Heart right ventricle (tissue), 16 donors: ENCODE measurements at regions not wholly inside any gene's neighbourhood (a gene's known extent, or its start where the extent isn't known, plus 50 kb on each side); places are given as distances from the start of the nearest gene placed in this dataset.

Experiments used
- ATAC-seq, 8 donors: fragments of 200-7000 bp; cut with Tn5 transposase; one replicate each; pipeline ENCODE4 v1.9.1; 2020; ENCODE audit warnings: mild to moderate bottlenecking in 8 of 8, moderate library complexity in 8 of 8, moderate number of reproducible peaks in 1 of 8
- DNase-seq, 2 donors: peaks; one replicate each; pipeline ENCODE4 v3.0.0-alpha.2; 2020
- H3K27ac ChIP-seq, 10 donors: fragments of 200-600 bp; sonication (generic) in 2 of 10; one replicate each; pipeline versions ENCODE4 v1.5.0 to v1.8.0; 2020 to 2022; ENCODE audit warnings: mild to moderate bottlenecking in 3 of 10
- H3K27me3 ChIP-seq, 7 donors: fragments of 200-600 bp; one replicate each; pipeline ENCODE4 v1.8.0; 2021 to 2022; ENCODE audit warnings: mild to moderate bottlenecking in 2 of 7
- H3K36me3 ChIP-seq, 9 donors: fragments of 200-600 bp; sonication (generic) in 1 of 9; one replicate each; pipeline versions ENCODE4 v1.5.0 to v1.8.0; 2020 to 2022; ENCODE audit warnings: mild to moderate bottlenecking in 2 of 9
- H3K4me1 ChIP-seq, 9 donors: fragments of 200-600 bp; sonication (generic) in 1 of 9; one replicate each; pipeline versions ENCODE4 v1.5.0 to v1.8.0; 2020 to 2022; ENCODE audit warnings: mild to moderate bottlenecking in 4 of 9
- H3K4me3 ChIP-seq, 10 donors: fragments of 200-600 bp; sonication (generic) in 2 of 10; one replicate each; pipeline versions ENCODE4 v1.5.0 to v1.8.0; 2020 to 2022; ENCODE audit warnings: mild to moderate bottlenecking in 7 of 10, moderate library complexity in 2 of 10
- H3K9me3 ChIP-seq, 11 donors: fragments of 200-600 bp in 10 of 11; sonication (generic) in 2 of 11; one replicate each; pipeline versions ENCODE4 v1.5.0 to v1.8.0; 2013 to 2022; ENCODE audit warnings: mild to moderate bottlenecking in 2 of 11, control low read depth in 1 of 11, moderate library complexity in 1 of 11
- CTCF ChIP-seq, 9 donors: fragments of 200-600 bp; sonication (generic) in 2 of 9; IDR thresholded peaks; one replicate each; pipeline versions ENCODE4 v1.5.0 to v1.8.0; 2021 to 2022; ENCODE audit warnings: antibody characterized with exemption in 9 of 9, mild to moderate bottlenecking in 5 of 9, moderate library complexity in 1 of 9
- WGBS, 2 donors: extraction: QIAGEN DNeasy Blood & Tissue Kit; methylation state at CpG; one replicate each; pipeline ENCODE4 v1.1.7; 2013; ENCODE audit warnings: inconsistent platforms in 1 of 2; 5-methylcytosine and 5-hydroxymethylcytosine counted together
- intact Hi-C, 10 donors: fragments of 100-400 bp; cut with DNase I; formaldehyde crosslinking; loops; one replicate each; pipeline versions ENCODE4 v1.11.1 to v1.14.2; 2022
- donor health status: Arrhythmogenic right ventricular cardiomyopathy.
- donor health status: ischemic (EF 13 %, LVEDD 7.1; RV severe dilation, severe dysfunction).
- donor health status: healthy with polysubstance abuse.
- donor health status: DM: no; HTN: yes; CAD: no.
- donor health status: DM: no; HTN: no; CAD: no.
- donor health status: ischemic (EF 25% LVEDD 6.9; RV normal size, moderate dysfunction).
- donor health status: ischemic (EF 25% LVEDD 5.7; RV mildly dilated, moderate dysfunction).
- donor health status: healthy.
- donor health status: DM: yes; HTN: yes; CAD: no.
- donor health status: Ischemic cardiomyopathy.
- donor health status: ischemic (EF 35%, LVEDD 5.7; RV mildly dilated, moderate dysfunction).
- donor health status: nonischemic (EF 11% LVEDD 7.7; RV severe dilation, severe dysfunction).
- donor health status: DM: yes; HTN: yes; CAD: no.
- donor health status: PGD.
- donor health status: ischemic (EF 29% LVEDD 5.4; RV normal size, mild dysfunction).
- donor health status: nonischemic (EF 23%, LVEDD 6.1; RV moderate dilation, normal function).

GRCh38 chr7:53604201-53604600 is 568.8 kb downstream of the POM121L12 start:
- no peak for ATAC-seq

GRCh38 chr7:53607961-53608360 is 572.5 kb downstream of the POM121L12 start:
- ATAC-seq: no peak
- WGBS, 2 donors: 26 to 41% methylated on average over 1 of the region's 1 CpG
- no peak for TF ChIP-seq CTCF (IDR thresholded peaks at IDR 0.05)

More at GRCh38 chr7:53604201-53604600, 568.8 kb downstream of the POM121L12 start:
- no peaks in the 10 kb centered on the region for H3K4me1 ChIP-seq
- no peak overlapping the region for H3K4me3 ChIP-seq
- H3K36me3 ChIP-seq: no peaks in the 10 kb centered on the region
- WGBS, 2 donors: 75 to 78% methylated on average over 6 of the region's 6 CpGs
- no peak overlapping the region for H3K27ac ChIP-seq
- H3K27me3 ChIP-seq: no peaks in the 10 kb centered on the region
- DNase-seq: no peak
- intact Hi-C loops: no loop called here
- no peak for TF ChIP-seq CTCF (IDR thresholded peaks at IDR 0.05)
- peaks cover 0 to 19% (median 0%) of the 10 kb centered on the region in 11 donors for H3K9me3 ChIP-seq

GRCh38 chr7:53609185-53609584 is 573.8 kb downstream of the POM121L12 start:
- peaks cover 0 to 5% (median 0%) of the 10 kb centered on the region in 11 donors for H3K9me3 ChIP-seq
- intact Hi-C loops: no loop called here
- no peak overlapping the region for H3K27ac ChIP-seq
- WGBS, 2 donors: 74 to 85% methylated on average over 1 of the region's 1 CpG
- no peaks in the 10 kb centered on the region for H3K4me1 ChIP-seq
- H3K27me3 ChIP-seq: no peaks in the 10 kb centered on the region
- ATAC-seq (no peak), DNase-seq (no peak)
- TF ChIP-seq CTCF (IDR thresholded peaks at IDR 0.05): no peak
- no peak overlapping the region for H3K4me3 ChIP-seq
- H3K36me3 ChIP-seq: no peaks in the 10 kb centered on the region

More at GRCh38 chr7:53607961-53608360, 572.5 kb downstream of the POM121L12 start:
- intact Hi-C loops: no loop called here
- DNase-seq: no peak
- Histone ChIP-seq H3K27me3 (no peaks in the 10 kb centered on the region), H3K4me1 (no peaks in the 10 kb centered on the region), H3K9me3 (peaks cover 0 to 13% (median 0%) of the 10 kb centered on the region in 11 donors), H3K27ac (no peak overlapping the region), H3K4me3 (no peak overlapping the region), H3K36me3 (no peaks in the 10 kb centered on the region)

GRCh38 chr7:53611043-53611442 is 575.6 kb downstream of the POM121L12 start:
- ATAC-seq (no peak), DNase-seq (no peak)
- intact Hi-C loops: no loop called here
- H3K4me1 ChIP-seq: no peaks in the 10 kb centered on the region
- no peak overlapping the region for H3K27ac ChIP-seq
- peaks cover 0 to 4% (median 0%) of the 10 kb centered on the region in 11 donors for H3K9me3 ChIP-seq
- H3K27me3 ChIP-seq: no peaks in the 10 kb centered on the region
- TF ChIP-seq CTCF (IDR thresholded peaks at IDR 0.05): no peak
- no peak overlapping the region for H3K4me3 ChIP-seq
- 45% methylated on average over 3 of the region's 3 CpGs for WGBS, 2 donors
- no peaks in the 10 kb centered on the region for H3K36me3 ChIP-seq
